OCI-LY7 (cell line): ENCODE measurements at regions not wholly inside any gene's neighbourhood (a gene's known extent, or its start where the extent isn't known, plus 50 kb on each side); places are given as distances from the start of the nearest gene placed in this dataset.

Source experiments
- EZH2phosphoT487 ChIP-seq: fragments of 200-600 bp; sonication (generic); IDR thresholded peaks from 2 replicates; pipeline ENCODE4 v1.6.1; 2018; ENCODE audit warnings: low read depth, borderline replicate concordance, mild to moderate bottlenecking, mixed run types, antibody characterized with exemption, low read length, moderate library complexity, mixed read lengths
- TF ChIP-seq, protein P1 (sequence below): fragments of 200-600 bp; sonication (generic); conservative IDR thresholded peaks from 2 replicates; pipeline ENCODE4 v1.5.1; 2014; ENCODE audit warnings: mild to moderate bottlenecking, antibody characterized with exemption, low read length, moderate library complexity, mixed read lengths

DNA sequence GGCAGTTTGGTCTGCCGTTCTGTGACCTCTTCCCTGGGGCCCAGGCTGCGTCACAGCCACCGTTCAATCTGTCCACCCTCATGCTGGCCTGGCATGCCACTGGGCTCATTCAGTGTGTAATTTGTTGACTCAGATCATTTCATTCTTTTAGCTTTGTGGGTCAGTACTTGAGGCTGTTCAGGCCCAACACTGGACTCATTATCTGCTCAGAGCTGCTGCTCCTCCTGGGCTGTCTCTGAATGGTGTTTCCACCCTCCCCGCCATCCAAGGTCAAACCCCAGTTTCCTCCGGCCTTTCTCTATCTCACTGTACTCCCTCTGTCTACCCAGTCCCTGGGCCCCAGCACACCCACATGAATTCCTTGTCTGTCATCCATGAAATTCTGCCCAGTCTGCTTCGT is 152.4 kb upstream of the NCK2 start:
- TF ChIP-seq, protein P1, sequence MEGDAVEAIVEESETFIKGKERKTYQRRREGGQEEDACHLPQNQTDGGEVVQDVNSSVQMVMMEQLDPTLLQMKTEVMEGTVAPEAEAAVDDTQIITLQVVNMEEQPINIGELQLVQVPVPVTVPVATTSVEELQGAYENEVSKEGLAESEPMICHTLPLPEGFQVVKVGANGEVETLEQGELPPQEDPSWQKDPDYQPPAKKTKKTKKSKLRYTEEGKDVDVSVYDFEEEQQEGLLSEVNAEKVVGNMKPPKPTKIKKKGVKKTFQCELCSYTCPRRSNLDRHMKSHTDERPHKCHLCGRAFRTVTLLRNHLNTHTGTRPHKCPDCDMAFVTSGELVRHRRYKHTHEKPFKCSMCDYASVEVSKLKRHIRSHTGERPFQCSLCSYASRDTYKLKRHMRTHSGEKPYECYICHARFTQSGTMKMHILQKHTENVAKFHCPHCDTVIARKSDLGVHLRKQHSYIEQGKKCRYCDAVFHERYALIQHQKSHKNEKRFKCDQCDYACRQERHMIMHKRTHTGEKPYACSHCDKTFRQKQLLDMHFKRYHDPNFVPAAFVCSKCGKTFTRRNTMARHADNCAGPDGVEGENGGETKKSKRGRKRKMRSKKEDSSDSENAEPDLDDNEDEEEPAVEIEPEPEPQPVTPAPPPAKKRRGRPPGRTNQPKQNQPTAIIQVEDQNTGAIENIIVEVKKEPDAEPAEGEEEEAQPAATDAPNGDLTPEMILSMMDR, result no peak
- TF ChIP-seq EZH2phosphoT487, result no peak
